Osteocyte (in vitro differentiated cells): ENCODE measurements at regions not wholly inside any gene's neighbourhood (a gene's known extent, or its start where the extent isn't known, plus 50 kb on each side); places are given as distances from the start of the nearest gene placed in this dataset.
A peak's percentile ranks its signal among the peaks of the same experiment; 100 is the strongest.

Source experiments
- DNase-seq: peaks from one replicate; pipeline ENCODE4 v3.0.0; 2021; ENCODE audit warnings: mixed read lengths; ENCODE audit not compliant: unreplicated experiment; ENCODE audit errors: extremely low spot score
- H3K27ac Mint-ChIP-seq: one replicate; pipeline ENCODE4 v1.8.0; 2021; ENCODE audit warnings: mild to moderate bottlenecking, mixed read lengths; ENCODE audit not compliant: unreplicated experiment
- H3K27me3 Mint-ChIP-seq: one replicate; pipeline ENCODE4 v1.8.0; 2021; ENCODE audit warnings: mixed read lengths; ENCODE audit not compliant: unreplicated experiment
- H3K36me3 Mint-ChIP-seq: one replicate; pipeline ENCODE4 v1.8.0; 2021; ENCODE audit warnings: mixed read lengths; ENCODE audit not compliant: unreplicated experiment
- H3K4me1 Mint-ChIP-seq: one replicate; pipeline ENCODE4 v1.8.0; 2021; ENCODE audit warnings: mixed read lengths; ENCODE audit not compliant: unreplicated experiment
- H3K4me3 Mint-ChIP-seq: one replicate; pipeline ENCODE4 v1.8.0; 2021; ENCODE audit warnings: mild to moderate bottlenecking, moderate library complexity, mixed read lengths; ENCODE audit not compliant: unreplicated experiment
- H3K9me3 Mint-ChIP-seq: one replicate; pipeline ENCODE4 v1.8.0; 2021; ENCODE audit warnings: mixed read lengths; ENCODE audit not compliant: unreplicated experiment
- TF ChIP-seq, protein P1 (sequence below): fragments of 200-600 bp; sonication (generic); IDR thresholded peaks from 2 replicates; pipeline ENCODE4 v1.5.0; 2021; ENCODE audit warnings: antibody characterized with exemption, mild to moderate bottlenecking, moderate library complexity

DNA sequence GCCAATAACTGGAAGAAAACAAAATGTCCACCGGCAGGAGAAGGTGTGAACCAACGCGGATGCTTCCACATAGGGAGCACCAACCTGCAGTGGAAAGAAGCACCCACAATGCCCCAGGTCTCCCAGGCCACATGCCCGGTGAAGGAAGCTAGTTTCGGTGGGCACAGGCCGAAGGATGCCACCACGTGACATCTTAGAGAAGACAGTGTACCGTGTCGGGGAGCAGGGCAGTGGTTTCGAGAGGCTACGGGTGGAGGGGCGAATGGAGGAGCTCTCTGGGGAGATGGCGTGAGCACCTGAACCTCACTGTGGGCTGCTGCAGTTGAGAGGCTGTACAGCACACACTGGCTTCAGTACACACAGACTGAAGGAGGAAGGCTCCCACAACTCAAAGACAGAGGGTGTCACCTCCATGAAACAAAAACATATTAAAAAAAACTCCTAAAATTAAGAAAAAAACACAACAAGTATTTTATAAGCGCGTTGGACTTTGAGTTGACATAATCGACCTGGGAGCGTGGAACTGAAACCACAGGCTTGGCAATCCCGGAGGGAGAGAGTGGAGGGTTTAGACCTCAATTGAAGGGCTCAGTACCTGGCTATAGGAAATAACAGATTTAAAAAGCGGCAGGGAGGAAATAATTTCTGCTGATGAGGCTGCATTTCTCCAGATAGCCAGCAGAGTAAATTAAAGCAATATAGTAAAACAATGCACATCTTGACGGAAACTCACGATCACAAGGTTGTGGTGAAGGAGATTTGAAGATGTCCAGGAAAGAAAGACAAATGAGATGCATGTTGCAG is 160.1 kb downstream of the RTP5 start:
- H3K27me3 Mint-ChIP-seq, result peaks cover 58% of the 10 kb centered on the region
- no peak overlapping the region for H3K27ac Mint-ChIP-seq
- H3K36me3 Mint-ChIP-seq, result no peaks in the 10 kb centered on the region
- peak; percentile 65 for DNase-seq
- H3K9me3 Mint-ChIP-seq, result no peaks in the 10 kb centered on the region
- TF ChIP-seq, protein P1, sequence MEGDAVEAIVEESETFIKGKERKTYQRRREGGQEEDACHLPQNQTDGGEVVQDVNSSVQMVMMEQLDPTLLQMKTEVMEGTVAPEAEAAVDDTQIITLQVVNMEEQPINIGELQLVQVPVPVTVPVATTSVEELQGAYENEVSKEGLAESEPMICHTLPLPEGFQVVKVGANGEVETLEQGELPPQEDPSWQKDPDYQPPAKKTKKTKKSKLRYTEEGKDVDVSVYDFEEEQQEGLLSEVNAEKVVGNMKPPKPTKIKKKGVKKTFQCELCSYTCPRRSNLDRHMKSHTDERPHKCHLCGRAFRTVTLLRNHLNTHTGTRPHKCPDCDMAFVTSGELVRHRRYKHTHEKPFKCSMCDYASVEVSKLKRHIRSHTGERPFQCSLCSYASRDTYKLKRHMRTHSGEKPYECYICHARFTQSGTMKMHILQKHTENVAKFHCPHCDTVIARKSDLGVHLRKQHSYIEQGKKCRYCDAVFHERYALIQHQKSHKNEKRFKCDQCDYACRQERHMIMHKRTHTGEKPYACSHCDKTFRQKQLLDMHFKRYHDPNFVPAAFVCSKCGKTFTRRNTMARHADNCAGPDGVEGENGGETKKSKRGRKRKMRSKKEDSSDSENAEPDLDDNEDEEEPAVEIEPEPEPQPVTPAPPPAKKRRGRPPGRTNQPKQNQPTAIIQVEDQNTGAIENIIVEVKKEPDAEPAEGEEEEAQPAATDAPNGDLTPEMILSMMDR, result no peak
- no peaks in the 10 kb centered on the region for H3K4me1 Mint-ChIP-seq
- H3K4me3 Mint-ChIP-seq, result no peak overlapping the region

DNA sequence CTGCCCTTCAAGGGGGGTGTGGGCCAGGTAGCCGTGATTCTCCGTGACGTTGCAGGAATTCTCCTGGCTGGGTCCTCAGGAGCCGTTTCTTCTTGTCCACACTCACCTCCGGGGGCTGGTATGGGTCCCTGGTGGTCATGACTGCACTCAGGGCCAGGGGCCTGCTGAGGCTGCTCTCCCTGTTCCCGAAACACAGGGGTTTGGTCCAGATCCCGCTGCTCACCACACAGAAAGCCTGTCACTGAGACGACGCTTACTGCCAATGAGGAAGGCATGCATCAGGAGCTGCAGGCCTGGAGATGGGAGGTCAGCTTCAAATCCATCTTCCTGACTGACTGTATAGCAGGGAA is 160.7 kb downstream of the RTP5 start:
- Mint-ChIP-seq H3K4me3 (no peak overlapping the region), H3K36me3 (no peaks in the 10 kb centered on the region), H3K4me1 (no peaks in the 10 kb centered on the region), H3K27me3 (peaks cover 52% of the 10 kb centered on the region), H3K27ac (no peak overlapping the region), H3K9me3 (no peaks in the 10 kb centered on the region)
- peak; percentile 71 for DNase-seq
- TF ChIP-seq, protein P1, result no peak

DNA sequence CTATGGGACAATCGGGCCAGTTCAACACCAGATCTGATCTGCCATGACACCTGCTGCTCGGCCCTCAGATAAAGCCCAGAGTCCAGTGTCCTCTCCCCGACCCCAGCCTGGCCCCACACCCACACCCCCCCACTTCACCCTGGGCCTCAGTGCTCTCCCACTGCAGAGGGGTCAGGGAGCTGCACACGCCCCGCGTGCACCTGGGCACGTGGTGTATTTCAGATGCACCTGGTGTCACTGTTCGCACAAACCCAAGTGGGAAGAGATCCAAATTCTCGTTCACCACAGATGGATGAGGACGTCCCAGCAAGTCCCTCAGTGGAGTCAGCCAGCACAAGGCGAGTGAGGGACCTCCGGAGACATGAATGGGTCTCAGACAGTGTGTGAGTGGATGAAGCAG is 161.3 kb downstream of the RTP5 start:
- H3K27ac Mint-ChIP-seq, result no peak overlapping the region
- no peaks in the 10 kb centered on the region for H3K36me3 Mint-ChIP-seq
- peak; percentile 48 for DNase-seq

DNA sequence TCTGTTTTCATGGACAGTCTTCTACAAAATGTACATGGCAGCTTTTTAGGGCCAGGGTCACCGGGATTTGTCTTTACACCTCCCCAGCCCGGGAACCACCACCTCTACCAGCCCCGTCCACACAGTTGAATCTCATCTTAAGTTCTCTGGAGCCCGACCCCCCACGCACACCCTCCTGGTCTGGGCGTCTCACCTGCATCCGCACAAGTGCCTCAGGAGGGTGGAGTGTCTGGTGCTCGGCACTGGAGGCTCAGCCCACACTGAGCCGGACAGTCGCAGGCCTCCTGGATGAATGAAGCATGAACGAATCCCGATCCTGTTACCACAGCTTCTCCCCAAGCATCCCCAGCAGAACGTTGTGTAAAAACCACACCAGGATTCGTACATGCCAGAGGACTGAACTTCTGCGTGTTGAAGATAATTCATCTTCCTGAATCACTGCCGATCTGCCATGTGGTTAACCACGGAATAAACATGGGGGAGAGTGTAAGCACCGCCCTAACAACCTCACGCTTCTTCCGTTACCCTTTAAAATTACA is 162.0 kb downstream of the RTP5 start:
- Mint-ChIP-seq H3K4me1 (no peaks in the 10 kb centered on the region), H3K36me3 (no peaks in the 10 kb centered on the region), H3K27ac (no peak overlapping the region), H3K4me3 (no peak overlapping the region), H3K9me3 (no peaks in the 10 kb centered on the region), H3K27me3 (peaks cover 45% of the 10 kb centered on the region)
- TF ChIP-seq, protein P1, result no peak
- peak; percentile 71 for DNase-seq

More for the DNA sequence above, 161.3 kb downstream of the RTP5 start:
- Mint-ChIP-seq H3K27me3 (peaks cover 50% of the 10 kb centered on the region), H3K9me3 (no peaks in the 10 kb centered on the region), H3K4me3 (no peak overlapping the region), H3K4me1 (no peaks in the 10 kb centered on the region)
- TF ChIP-seq, protein P1, result no peak

DNA sequence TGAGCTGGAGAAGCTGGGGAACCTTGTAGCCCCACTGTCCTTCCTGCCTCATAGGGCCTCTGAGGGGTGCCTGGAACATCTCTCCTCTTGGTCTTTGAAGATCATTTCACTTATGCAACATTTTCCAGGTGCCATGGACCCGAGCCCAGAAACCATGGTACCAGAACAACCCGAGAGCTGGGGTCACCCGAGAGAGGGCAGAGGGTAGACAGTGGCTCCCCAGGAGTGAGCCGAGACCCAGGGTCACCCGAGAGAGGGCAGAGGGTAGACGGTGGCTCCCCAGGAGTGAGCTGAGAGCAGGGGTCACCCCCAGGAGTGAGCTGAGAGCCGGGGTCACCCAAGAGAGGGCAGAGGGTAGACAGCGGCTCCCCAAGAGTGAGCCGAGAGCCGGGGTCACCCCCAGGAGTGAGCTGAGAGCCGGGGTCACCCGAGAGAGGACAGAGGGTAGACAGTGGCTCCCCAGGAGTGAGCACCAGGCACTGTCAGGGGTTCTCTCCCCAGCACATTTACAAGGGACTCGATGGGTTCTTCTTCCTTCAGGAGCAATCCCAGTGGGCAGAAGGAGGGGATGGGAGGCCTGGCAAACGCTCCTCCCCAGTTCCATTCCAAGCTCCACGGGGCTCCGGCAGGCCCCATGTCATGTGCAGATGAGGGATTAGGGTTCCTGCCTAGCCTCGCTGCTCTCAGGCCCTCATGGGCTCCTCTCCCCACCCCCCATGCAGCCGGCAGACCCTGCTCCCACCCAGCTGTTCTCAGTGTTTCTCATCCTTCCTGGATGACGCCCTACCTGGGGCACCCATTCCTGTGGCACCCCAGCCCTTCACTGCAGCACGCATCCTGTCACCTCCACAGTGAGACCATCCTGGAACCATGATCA is 163.5 kb downstream of the RTP5 start:
- Mint-ChIP-seq H3K36me3 (no peaks in the 10 kb centered on the region), H3K27ac (no peak overlapping the region), H3K4me3 (no peak overlapping the region), H3K9me3 (no peaks in the 10 kb centered on the region), H3K27me3 (peaks cover 44% of the 10 kb centered on the region), H3K4me1 (no peaks in the 10 kb centered on the region)
- peak; percentile 79 for DNase-seq
- TF ChIP-seq, protein P1, result no peak
